PFSK-1 (cell line): ENCODE measurements at regions not wholly inside any gene's neighbourhood (a gene's known extent, or its start where the extent isn't known, plus 50 kb on each side); places are given as distances from the start of the nearest gene placed in this dataset.

Source experiments
- POLR2AphosphoS5 ChIP-seq: IDR thresholded peaks from 2 replicates; pipeline ENCODE4 v1.6.1; 2012; ENCODE audit warnings: low read depth, mild to moderate bottlenecking, control low read depth, low read length, moderate library complexity
- REST ChIP-seq, 2 experiments: IDR thresholded peaks; 2 replicates each; pipeline versions ENCODE4 v1.6.1 to v1.8.0; 2011 to 2012; ENCODE audit warnings: low read depth in 2 of 2, low read length in 2 of 2, control low read depth in 1 of 2, inconsistent platforms in 1 of 2, mild to moderate bottlenecking in 1 of 2, moderate library complexity in 1 of 2; ENCODE audit not compliant: insufficient read depth in 1 of 2
- SIN3A ChIP-seq: IDR thresholded peaks from 2 replicates; pipeline ENCODE4 v1.6.1; 2012; ENCODE audit warnings: mild to moderate bottlenecking, low read length, moderate library complexity, borderline replicate concordance; ENCODE audit not compliant: insufficient read depth

GRCh38 chr12:19030180-19030579 lies 99.4 kb upstream of the PLEKHA5 start:
- TF ChIP-seq POLR2AphosphoS5 (no peak), SIN3A (no peak), REST (IDR thresholded peaks at IDR 0.05; ENCODE audit: insufficient read depth in 1 of 2, low read depth in 2 of 2, low read length in 2 of 2) (no peak)
